K562 (cell line): ENCODE measurements at regions not wholly inside any gene's neighbourhood (a gene's known extent, or its start where the extent isn't known, plus 50 kb on each side); places are given as distances from the start of the nearest gene placed in this dataset.

Experiments
- ATAC-seq: fragments of 200-7000 bp; cut with Tn5 transposase; 3 replicates; pipeline ENCODE4 v1.9.1; 2020; ENCODE audit warnings: moderate library complexity
- BruUV-seq: library from RNA; stranded (reverse); fragments of 400-500 nt; replicated peaks from 2 replicates; lab custom pipeline; 2021; lab: Mats Ljungman, UMichigan
- CTCF ChIA-PET: fragments of 300-600 bp; formaldehyde crosslinking; extraction: SDS; loops from one replicate; lab custom pipeline; 2021; ENCODE audit warnings: low intra/inter-chr PET ratio; lab: Yijun Ruan, JAX
- POLR2A ChIA-PET: fragments of 300-600, 350-650 bp; sonication (Branson Sonifier 250); formaldehyde crosslinking; extraction: SDS; loops from one replicate; lab custom pipeline; 2021; ENCODE audit warnings: antibody characterized with exemption, inconsistent platforms; lab: Yijun Ruan, JAX
- DNase-seq, 4 experiments: peaks; one replicate each; pipeline versions ENCODE4 v3.0.0 to v3.0.0-alpha.2; 2011 to 2018; ENCODE audit warnings: low spot score in 3 of 4, mixed read lengths in 3 of 4; ENCODE audit errors: extremely low read depth in 1 of 4
- FAIRE-seq: peaks from 2 replicates; lab custom pipeline; 2011; peaks lifted over from hg19 to GRCh38; lab: Jason Lieb, UNC
- H2AFZ ChIP-seq: 2 replicates; pipeline ENCODE4 v1.6.0; 2011; ENCODE audit warnings: low read depth, low read length, control low read depth, inconsistent platforms
- H3K27ac ChIP-seq: fragments of 200-600 bp; 3 replicates; pipeline ENCODE4 v1.8.0; 2011; ENCODE audit warnings: low read depth, mild to moderate bottlenecking, control low read depth, inconsistent platforms, low read length, moderate library complexity, mixed read lengths; ENCODE audit errors: extremely low read depth
- H3K27me3 ChIP-seq, 2 experiments: fragments of 300-600 bp in 1 of 2; 2 replicates in 1 of 2; 3 replicates in 1 of 2; pipeline versions ENCODE4 v1.6.0 to v1.8.0; 2011; ENCODE audit warnings: inconsistent platforms in 2 of 2, low read length in 2 of 2, mild to moderate bottlenecking in 1 of 2, mixed read lengths in 1 of 2, moderate library complexity in 1 of 2; ENCODE audit not compliant: control insufficient read depth in 2 of 2, insufficient read depth in 2 of 2
- H3K36me3 ChIP-seq: fragments of 300-600 bp; 3 replicates; pipeline ENCODE4 v1.8.0; 2011; ENCODE audit warnings: mild to moderate bottlenecking, low read length, inconsistent platforms; ENCODE audit not compliant: control insufficient read depth, insufficient read depth
- H3K4me1 ChIP-seq, 2 experiments: fragments of 200-600 bp in 1 of 2; replicated peaks in 1 of 2; 2 replicates in 1 of 2; 3 replicates in 1 of 2; pipeline versions ENCODE4 v1.5.1 to v1.8.0; 2011; ENCODE audit warnings: inconsistent platforms in 2 of 2, low read length in 2 of 2, mild to moderate bottlenecking in 1 of 2, mixed read lengths in 1 of 2, moderate library complexity in 1 of 2; ENCODE audit not compliant: control insufficient read depth in 2 of 2, insufficient read depth in 2 of 2
- H3K4me2 ChIP-seq: 2 replicates; pipeline ENCODE4 v1.6.1; 2011; ENCODE audit warnings: low read length, control low read depth, inconsistent platforms, mixed read lengths; ENCODE audit not compliant: insufficient read depth
- H3K4me3 ChIP-seq: fragments of 200-600 bp; sonication (generic), shearing (Covaris generic); 2 replicates; pipeline ENCODE4 v1.5.1; 2016; ENCODE audit warnings: control low read depth, inconsistent platforms
- H3K79me2 ChIP-seq: fragments of 200-600 bp; 3 replicates; pipeline ENCODE4 v1.8.0; 2011; ENCODE audit warnings: low read length, inconsistent platforms; ENCODE audit not compliant: control insufficient read depth, insufficient read depth
- H3K9ac ChIP-seq, 2 experiments: 2 replicates each; pipeline versions ENCODE4 v1.6.0 to v1.6.1; 2011; ENCODE audit warnings: low read depth in 2 of 2, low read length in 2 of 2, control low read depth in 1 of 2, inconsistent platforms in 1 of 2, mild to moderate bottlenecking in 1 of 2, mixed read lengths in 1 of 2; ENCODE audit not compliant: insufficient read depth in 1 of 2
- H3K9me1 ChIP-seq: one replicate; pipeline ENCODE4 v1.6.0; 2011; ENCODE audit warnings: inconsistent platforms, mild to moderate bottlenecking, low read length, moderate library complexity; ENCODE audit not compliant: control insufficient read depth, insufficient read depth
- H3K9me3 ChIP-seq: replicated peaks from 2 replicates; pipeline ENCODE4 v1.5.1; 2011; ENCODE audit warnings: low read depth, low read length, inconsistent platforms; ENCODE audit not compliant: control insufficient read depth, insufficient read depth
- H4K20me1 ChIP-seq: replicated peaks from 2 replicates; pipeline ENCODE4 v1.6.1; 2011; ENCODE audit warnings: low read length, inconsistent platforms, mixed read lengths; ENCODE audit not compliant: control insufficient read depth, insufficient read depth
- GMEB1 ChIP-seq: fragments of 250-450 bp; sonication (Bioruptor Pico); IDR thresholded peaks from 2 replicates; pipeline ENCODE4 v1.4.0; 2020; ENCODE audit warnings: mild to moderate bottlenecking
- PCBP1 ChIP-seq: fragments of 200-400 bp; formaldehyde crosslinking; IDR thresholded peaks from 2 replicates; pipeline ENCODE4 v1.6.1; 2018; ENCODE audit warnings: mild to moderate bottlenecking, low read depth, low read length; ENCODE audit not compliant: poor library complexity, severe bottlenecking
- POLR2A ChIP-seq: fragments of 450-650 bp; conservative IDR thresholded peaks from 2 replicates; pipeline ENCODE4 v1.6.1; 2016
- TGIF2 ChIP-seq: sonication (generic); formaldehyde crosslinking; IDR thresholded peaks from 2 replicates; pipeline ENCODE4 v1.8.1; 2022; ENCODE audit warnings: mild to moderate bottlenecking, missing genetic modification reagents, moderate library complexity
- ZNF239 ChIP-seq: fragments of 250-450 bp; sonication (Bioruptor Pico); IDR thresholded peaks from 2 replicates; pipeline ENCODE4 v1.4.0; 2020; ENCODE audit warnings: mild to moderate bottlenecking
- ZNF436 ChIP-seq: fragments of 250-450, 450-650 bp; sonication (Bioruptor Pico); formaldehyde crosslinking; IDR thresholded peaks from 2 replicates; pipeline ENCODE4 v1.7.0; 2020; ENCODE audit warnings: mild to moderate bottlenecking
- ZNF76 ChIP-seq: fragments of 250-450 bp; sonication (Bioruptor Pico); IDR thresholded peaks from 2 replicates; pipeline ENCODE4 v1.4.0; 2020; ENCODE audit warnings: mild to moderate bottlenecking, moderate library complexity, borderline replicate concordance
- WGBS: fragments of 100-300 bp; shearing (Covaris generic); methylation state at CpG from one replicate; pipeline ENCODE4 v1.1.6; 2016; ENCODE audit warnings: low coverage, mixed read lengths; ENCODE audit not compliant: insufficient coverage; ENCODE audit errors: missing lambda C conversion rate; 5-methylcytosine and 5-hydroxymethylcytosine counted together
- in situ Hi-C: fragments of 300-500 bp; cut with MboI; formaldehyde crosslinking; loops from 4 replicates; pipeline ENCODE4 v1.15.0; 2018; ENCODE audit warnings: inconsistent platforms, mixed read lengths
- intact Hi-C: fragments of 100-400 bp; cut with micrococcal nuclease; formaldehyde crosslinking; loops from 2 replicates; pipeline ENCODE4 v1.14.2; 2022
- TF ChIP-seq, protein P1 (sequence below): fragments of 200-600 bp; sonication (generic); IDR thresholded peaks from one replicate; pipeline ENCODE4 v1.6.1; 2012; ENCODE audit warnings: mild to moderate bottlenecking, low read depth, low read length, inconsistent platforms
- TF ChIP-seq, protein P2 (sequence below), 2 experiments: fragments of 250-450 bp in 1 of 2; fragments of 450-650 bp in 1 of 2; sonication (Bioruptor Pico) in 1 of 2; IDR thresholded peaks; 2 replicates each; pipeline versions ENCODE4 v1.6.1 to v1.8.0; 2016 to 2021; ENCODE audit warnings: mild to moderate bottlenecking in 2 of 2, moderate library complexity in 2 of 2, missing compliant biosample characterization in 1 of 2, missing genetic modification characterization in 1 of 2

GRCh38 chr5:28404363-28405071 lies 1366.1 kb upstream of the CDH9 start:
- H3K9me3 ChIP-seq, result no peaks in the 10 kb centered on the region
- H3K36me3 ChIP-seq, result no peaks in the 10 kb centered on the region
- in situ Hi-C loops (no loop called here), intact Hi-C loops (no loop called here)
- no peak overlapping the region for H3K9ac ChIP-seq
- no peaks in the 10 kb centered on the region for H3K27me3 ChIP-seq
- no TSS peak for BruUV-seq
- CTCF ChIA-PET, result no interaction called here
- H4K20me1 ChIP-seq, result no peaks in the 10 kb centered on the region
- H3K4me1 ChIP-seq, result no peaks in the 10 kb centered on the region
- no peaks in the 10 kb centered on the region for H3K79me2 ChIP-seq
- ATAC-seq (no peak), FAIRE-seq (no peak), DNase-seq (no peak)
- no peak overlapping the region for H3K4me3 ChIP-seq
- no peak overlapping the region for H2AFZ ChIP-seq
- no peak overlapping the region for H3K27ac ChIP-seq
- no peak overlapping the region for H3K4me2 ChIP-seq
- no peaks in the 10 kb centered on the region for H3K9me1 ChIP-seq
- under 1% methylated on average over 34 of the region's 35 CpGs for WGBS
- POLR2A ChIA-PET, result no interaction called here
- TF ChIP-seq, protein P1, sequence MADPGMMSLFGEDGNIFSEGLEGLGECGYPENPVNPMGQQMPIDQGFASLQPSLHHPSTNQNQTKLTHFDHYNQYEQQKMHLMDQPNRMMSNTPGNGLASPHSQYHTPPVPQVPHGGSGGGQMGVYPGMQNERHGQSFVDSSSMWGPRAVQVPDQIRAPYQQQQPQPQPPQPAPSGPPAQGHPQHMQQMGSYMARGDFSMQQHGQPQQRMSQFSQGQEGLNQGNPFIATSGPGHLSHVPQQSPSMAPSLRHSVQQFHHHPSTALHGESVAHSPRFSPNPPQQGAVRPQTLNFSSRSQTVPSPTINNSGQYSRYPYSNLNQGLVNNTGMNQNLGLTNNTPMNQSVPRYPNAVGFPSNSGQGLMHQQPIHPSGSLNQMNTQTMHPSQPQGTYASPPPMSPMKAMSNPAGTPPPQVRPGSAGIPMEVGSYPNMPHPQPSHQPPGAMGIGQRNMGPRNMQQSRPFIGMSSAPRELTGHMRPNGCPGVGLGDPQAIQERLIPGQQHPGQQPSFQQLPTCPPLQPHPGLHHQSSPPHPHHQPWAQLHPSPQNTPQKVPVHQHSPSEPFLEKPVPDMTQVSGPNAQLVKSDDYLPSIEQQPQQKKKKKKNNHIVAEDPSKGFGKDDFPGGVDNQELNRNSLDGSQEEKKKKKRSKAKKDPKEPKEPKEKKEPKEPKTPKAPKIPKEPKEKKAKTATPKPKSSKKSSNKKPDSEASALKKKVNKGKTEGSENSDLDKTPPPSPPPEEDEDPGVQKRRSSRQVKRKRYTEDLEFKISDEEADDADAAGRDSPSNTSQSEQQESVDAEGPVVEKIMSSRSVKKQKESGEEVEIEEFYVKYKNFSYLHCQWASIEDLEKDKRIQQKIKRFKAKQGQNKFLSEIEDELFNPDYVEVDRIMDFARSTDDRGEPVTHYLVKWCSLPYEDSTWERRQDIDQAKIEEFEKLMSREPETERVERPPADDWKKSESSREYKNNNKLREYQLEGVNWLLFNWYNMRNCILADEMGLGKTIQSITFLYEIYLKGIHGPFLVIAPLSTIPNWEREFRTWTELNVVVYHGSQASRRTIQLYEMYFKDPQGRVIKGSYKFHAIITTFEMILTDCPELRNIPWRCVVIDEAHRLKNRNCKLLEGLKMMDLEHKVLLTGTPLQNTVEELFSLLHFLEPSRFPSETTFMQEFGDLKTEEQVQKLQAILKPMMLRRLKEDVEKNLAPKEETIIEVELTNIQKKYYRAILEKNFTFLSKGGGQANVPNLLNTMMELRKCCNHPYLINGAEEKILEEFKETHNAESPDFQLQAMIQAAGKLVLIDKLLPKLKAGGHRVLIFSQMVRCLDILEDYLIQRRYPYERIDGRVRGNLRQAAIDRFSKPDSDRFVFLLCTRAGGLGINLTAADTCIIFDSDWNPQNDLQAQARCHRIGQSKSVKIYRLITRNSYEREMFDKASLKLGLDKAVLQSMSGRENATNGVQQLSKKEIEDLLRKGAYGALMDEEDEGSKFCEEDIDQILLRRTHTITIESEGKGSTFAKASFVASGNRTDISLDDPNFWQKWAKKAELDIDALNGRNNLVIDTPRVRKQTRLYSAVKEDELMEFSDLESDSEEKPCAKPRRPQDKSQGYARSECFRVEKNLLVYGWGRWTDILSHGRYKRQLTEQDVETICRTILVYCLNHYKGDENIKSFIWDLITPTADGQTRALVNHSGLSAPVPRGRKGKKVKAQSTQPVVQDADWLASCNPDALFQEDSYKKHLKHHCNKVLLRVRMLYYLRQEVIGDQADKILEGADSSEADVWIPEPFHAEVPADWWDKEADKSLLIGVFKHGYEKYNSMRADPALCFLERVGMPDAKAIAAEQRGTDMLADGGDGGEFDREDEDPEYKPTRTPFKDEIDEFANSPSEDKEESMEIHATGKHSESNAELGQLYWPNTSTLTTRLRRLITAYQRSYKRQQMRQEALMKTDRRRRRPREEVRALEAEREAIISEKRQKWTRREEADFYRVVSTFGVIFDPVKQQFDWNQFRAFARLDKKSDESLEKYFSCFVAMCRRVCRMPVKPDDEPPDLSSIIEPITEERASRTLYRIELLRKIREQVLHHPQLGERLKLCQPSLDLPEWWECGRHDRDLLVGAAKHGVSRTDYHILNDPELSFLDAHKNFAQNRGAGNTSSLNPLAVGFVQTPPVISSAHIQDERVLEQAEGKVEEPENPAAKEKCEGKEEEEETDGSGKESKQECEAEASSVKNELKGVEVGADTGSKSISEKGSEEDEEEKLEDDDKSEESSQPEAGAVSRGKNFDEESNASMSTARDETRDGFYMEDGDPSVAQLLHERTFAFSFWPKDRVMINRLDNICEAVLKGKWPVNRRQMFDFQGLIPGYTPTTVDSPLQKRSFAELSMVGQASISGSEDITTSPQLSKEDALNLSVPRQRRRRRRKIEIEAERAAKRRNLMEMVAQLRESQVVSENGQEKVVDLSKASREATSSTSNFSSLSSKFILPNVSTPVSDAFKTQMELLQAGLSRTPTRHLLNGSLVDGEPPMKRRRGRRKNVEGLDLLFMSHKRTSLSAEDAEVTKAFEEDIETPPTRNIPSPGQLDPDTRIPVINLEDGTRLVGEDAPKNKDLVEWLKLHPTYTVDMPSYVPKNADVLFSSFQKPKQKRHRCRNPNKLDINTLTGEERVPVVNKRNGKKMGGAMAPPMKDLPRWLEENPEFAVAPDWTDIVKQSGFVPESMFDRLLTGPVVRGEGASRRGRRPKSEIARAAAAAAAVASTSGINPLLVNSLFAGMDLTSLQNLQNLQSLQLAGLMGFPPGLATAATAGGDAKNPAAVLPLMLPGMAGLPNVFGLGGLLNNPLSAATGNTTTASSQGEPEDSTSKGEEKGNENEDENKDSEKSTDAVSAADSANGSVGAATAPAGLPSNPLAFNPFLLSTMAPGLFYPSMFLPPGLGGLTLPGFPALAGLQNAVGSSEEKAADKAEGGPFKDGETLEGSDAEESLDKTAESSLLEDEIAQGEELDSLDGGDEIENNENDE, result no peak
- TF ChIP-seq, protein P2, sequence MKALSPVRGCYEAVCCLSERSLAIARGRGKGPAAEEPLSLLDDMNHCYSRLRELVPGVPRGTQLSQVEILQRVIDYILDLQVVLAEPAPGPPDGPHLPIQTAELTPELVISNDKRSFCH (CRISPR knock-in tag; IDR thresholded peaks at IDR 0.05), result no peak
- TF ChIP-seq, protein P2 (tag; IDR thresholded peaks at IDR 0.05), result no peak
- TF ChIP-seq ZNF76 (CRISPR knock-in tag) (no peak), PCBP1 (no peak), ZNF436 (CRISPR knock-in tag) (no peak), TGIF2 (CRISPR knock-in tag) (no peak), GMEB1 (no peak), ZNF239 (CRISPR knock-in tag) (no peak), POLR2A (no peak)
